CD14-positive monocyte (primary cell): ENCODE measurements at regions not wholly inside any gene's neighbourhood (a gene's known extent, or its start where the extent isn't known, plus 50 kb on each side); places are given as distances from the start of the nearest gene placed in this dataset.

Experiments used
- DNase-seq, 3 donors: peaks; one replicate each; pipeline ENCODE4 v3.0.0-alpha.2; 2011 to 2022
- H2AFZ ChIP-seq: 2 replicates; pipeline ENCODE4 v1.6.0; 2012; ENCODE audit warnings: mild to moderate bottlenecking, low read depth, low read length, inconsistent platforms; ENCODE audit not compliant: insufficient read depth, poor library complexity, severe bottlenecking
- H3K27ac ChIP-seq, 2 donors: 1 replicate in 1 of 2; 2 replicates in 1 of 2; pipeline ENCODE4 v1.5.1; 2012 to 2013; ENCODE audit warnings: low read length in 2 of 2, control low read depth in 1 of 2, inconsistent platforms in 1 of 2, low read depth in 1 of 2, mild to moderate bottlenecking in 1 of 2
- H3K27me3 ChIP-seq, 2 donors: one replicate each; pipeline versions ENCODE4 v1.6.0 to v1.6.1; 2011 to 2013; ENCODE audit warnings: low read length in 2 of 2; ENCODE audit not compliant: control insufficient read depth in 2 of 2, insufficient read depth in 2 of 2
- H3K36me3 ChIP-seq, 2 donors: replicated peaks in 1 of 2; 1 replicate in 1 of 2; 2 replicates in 1 of 2; pipeline versions ENCODE4 v1.5.1 to v1.6.1; 2012 to 2013; ENCODE audit warnings: low read length in 2 of 2, control low read depth in 1 of 2, inconsistent platforms in 1 of 2, mild to moderate bottlenecking in 1 of 2; ENCODE audit not compliant: insufficient read depth in 2 of 2, control insufficient read depth in 1 of 2
- H3K4me1 ChIP-seq, 2 donors: 1 replicate in 1 of 2; 2 replicates in 1 of 2; pipeline versions ENCODE4 v1.5.1 to v1.6.1; 2012 to 2013; ENCODE audit warnings: low read length in 2 of 2, control low read depth in 1 of 2, inconsistent platforms in 1 of 2, mild to moderate bottlenecking in 1 of 2, moderate library complexity in 1 of 2; ENCODE audit not compliant: insufficient read depth in 2 of 2, control insufficient read depth in 1 of 2
- H3K4me2 ChIP-seq: replicated peaks from 2 replicates; pipeline ENCODE3; 2012; ENCODE audit warnings: low read length, moderate library complexity, mild to moderate bottlenecking; ENCODE audit not compliant: poor library complexity, severe bottlenecking; ENCODE audit errors: extremely low read depth
- H3K4me3 ChIP-seq, 3 experiments: fragments of 200-600 bp in 1 of 3; sonication (generic) in 1 of 3; replicated peaks in 1 of 3; 1 replicate in 2 of 3; 2 replicates in 1 of 3; pipeline ENCODE4 v1.5.1; 2011 to 2013; ENCODE audit warnings: low read length in 3 of 3, mild to moderate bottlenecking in 3 of 3, control low read depth in 2 of 3, low read depth in 2 of 3, inconsistent platforms in 1 of 3, moderate library complexity in 1 of 3
- H3K79me2 ChIP-seq: 2 replicates; pipeline ENCODE4 v1.6.0; 2012; ENCODE audit warnings: mild to moderate bottlenecking, control low read depth, inconsistent platforms, low read length, moderate library complexity; ENCODE audit not compliant: insufficient read depth
- H3K9ac ChIP-seq: 2 replicates; pipeline ENCODE4 v1.6.0; 2017; ENCODE audit warnings: low read length, mild to moderate bottlenecking; ENCODE audit not compliant: insufficient read depth, poor library complexity, severe bottlenecking
- H3K9me3 ChIP-seq, 2 donors: replicated peaks in 1 of 2; 1 replicate in 1 of 2; 2 replicates in 1 of 2; pipeline versions ENCODE4 v1.5.1 to v1.6.1; 2012 to 2013; ENCODE audit warnings: low read length in 2 of 2, control low read depth in 1 of 2; ENCODE audit not compliant: control insufficient read depth in 1 of 2, insufficient read depth in 1 of 2
- H4K20me1 ChIP-seq: 2 replicates; pipeline ENCODE4 v1.6.0; 2012; ENCODE audit warnings: mild to moderate bottlenecking, low read length, control low read depth, moderate library complexity; ENCODE audit not compliant: insufficient read depth
- H3K27ac Mint-ChIP-seq, 7 donors: one replicate each; pipeline ENCODE4 v1.8.0; 2020; ENCODE audit warnings: mild to moderate bottlenecking in 7 of 7, mixed read lengths in 7 of 7, moderate library complexity in 6 of 7, inconsistent platforms in 2 of 7
- H3K27me3 Mint-ChIP-seq, 3 donors: one replicate each; pipeline ENCODE4 v1.8.0; 2021 to 2022; ENCODE audit warnings: low read depth in 3 of 3, mild to moderate bottlenecking in 3 of 3, mixed read lengths in 3 of 3, moderate library complexity in 3 of 3, inconsistent platforms in 1 of 3
- H3K36me3 Mint-ChIP-seq, 2 donors: one replicate each; pipeline ENCODE4 v1.8.0; 2020; ENCODE audit warnings: mixed read lengths in 2 of 2, inconsistent platforms in 1 of 2, mild to moderate bottlenecking in 1 of 2
- H3K4me1 Mint-ChIP-seq: one replicate; pipeline ENCODE4 v1.8.0; 2020; ENCODE audit warnings: mild to moderate bottlenecking, mixed read lengths
- H3K4me3 Mint-ChIP-seq, 2 donors: one replicate each; pipeline ENCODE4 v1.8.0; 2020; ENCODE audit warnings: mild to moderate bottlenecking in 2 of 2, mixed read lengths in 2 of 2, moderate library complexity in 1 of 2
- H3K9me3 Mint-ChIP-seq, 7 donors: one replicate each; pipeline ENCODE4 v1.8.0; 2020 to 2022; ENCODE audit warnings: mixed read lengths in 7 of 7, mild to moderate bottlenecking in 6 of 7, moderate library complexity in 6 of 7, inconsistent platforms in 2 of 7
- WGBS: methylation state at CpG from one replicate; pipeline ENCODE4 v1.1.5; 2013; ENCODE audit warnings: missing lambda C conversion rate; ENCODE audit not compliant: insufficient coverage; 5-methylcytosine and 5-hydroxymethylcytosine counted together
- intact Hi-C, 2 donors: fragments of 100-400 bp; cut with micrococcal nuclease; formaldehyde crosslinking; loops; one replicate each; pipeline versions ENCODE4 v1.15.0 to v1.15.1; 2023
- TF ChIP-seq, protein P1 (sequence below): fragments of 200-600 bp; IDR thresholded peaks from one replicate; pipeline ENCODE4 v1.8.0; 2022; ENCODE audit warnings: antibody characterized with exemption, mild to moderate bottlenecking

DNA sequence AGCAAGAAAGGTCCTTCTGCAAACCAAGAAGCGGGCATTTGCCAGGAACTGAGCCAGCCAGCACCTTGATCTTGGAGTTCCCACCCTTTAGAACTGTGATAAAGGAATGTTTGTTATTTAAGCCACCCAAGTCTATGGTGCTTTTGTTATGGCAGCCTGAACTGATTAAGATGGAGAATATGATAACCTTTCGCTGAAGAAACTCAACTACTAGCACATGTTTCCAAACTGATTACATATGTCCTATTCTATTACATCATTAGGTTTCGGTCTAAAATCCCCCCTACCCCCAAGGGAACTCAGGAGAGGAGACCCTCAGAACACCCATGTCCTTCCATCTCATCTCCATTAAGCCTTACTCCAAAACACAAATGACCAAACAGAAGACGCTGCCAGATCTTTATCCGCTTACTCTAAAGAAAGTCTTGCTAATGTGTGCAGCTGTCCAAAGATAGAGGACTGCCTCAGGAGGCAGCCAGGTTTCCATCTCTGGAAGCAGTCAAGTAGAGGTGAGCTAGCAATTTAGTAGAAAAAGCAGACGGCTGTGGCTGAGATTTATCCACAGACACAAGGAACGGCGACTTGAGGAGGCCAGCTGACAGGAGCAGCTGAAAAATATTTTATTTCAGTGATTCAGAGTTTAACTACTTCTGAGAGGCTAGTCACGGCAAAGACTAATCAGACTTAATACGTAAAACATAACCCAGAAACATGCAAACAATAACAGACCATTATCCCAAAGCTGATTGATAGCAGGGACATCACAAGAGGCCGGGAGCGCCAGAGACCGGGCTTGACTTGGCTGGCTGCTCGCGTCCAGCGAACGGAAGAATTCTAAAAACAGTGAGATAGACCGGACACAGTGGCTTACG is 611.4 kb upstream of the CDH5 start:
- H3K4me2 ChIP-seq: no peak overlapping the region
- H3K36me3 ChIP-seq: no peaks in the 10 kb centered on the region
- no peak overlapping the region for H3K27ac ChIP-seq
- no peak overlapping the region for H3K4me3 ChIP-seq
- H3K4me3 Mint-ChIP-seq: no peak overlapping the region
- peaks cover 1 to 6% (median 5%) of the 10 kb centered on the region in 3 donors for H3K27me3 Mint-ChIP-seq
- H3K27me3 ChIP-seq: no peaks in the 10 kb centered on the region
- no peak for DNase-seq
- no peaks in the 10 kb centered on the region for H3K36me3 Mint-ChIP-seq
- H3K27ac Mint-ChIP-seq: no peak overlapping the region
- intact Hi-C loops: no loop called here
- H4K20me1 ChIP-seq: no peaks in the 10 kb centered on the region
- H3K4me1 ChIP-seq: no peaks in the 10 kb centered on the region
- H3K9me3 Mint-ChIP-seq: peaks cover 0 to 2% (median 0%) of the 10 kb centered on the region in 7 donors
- H3K9me3 ChIP-seq: no peaks in the 10 kb centered on the region
- H2AFZ ChIP-seq: no peak overlapping the region
- 93% methylated on average over 12 of the region's 19 CpGs for WGBS
- TF ChIP-seq, protein P1, sequence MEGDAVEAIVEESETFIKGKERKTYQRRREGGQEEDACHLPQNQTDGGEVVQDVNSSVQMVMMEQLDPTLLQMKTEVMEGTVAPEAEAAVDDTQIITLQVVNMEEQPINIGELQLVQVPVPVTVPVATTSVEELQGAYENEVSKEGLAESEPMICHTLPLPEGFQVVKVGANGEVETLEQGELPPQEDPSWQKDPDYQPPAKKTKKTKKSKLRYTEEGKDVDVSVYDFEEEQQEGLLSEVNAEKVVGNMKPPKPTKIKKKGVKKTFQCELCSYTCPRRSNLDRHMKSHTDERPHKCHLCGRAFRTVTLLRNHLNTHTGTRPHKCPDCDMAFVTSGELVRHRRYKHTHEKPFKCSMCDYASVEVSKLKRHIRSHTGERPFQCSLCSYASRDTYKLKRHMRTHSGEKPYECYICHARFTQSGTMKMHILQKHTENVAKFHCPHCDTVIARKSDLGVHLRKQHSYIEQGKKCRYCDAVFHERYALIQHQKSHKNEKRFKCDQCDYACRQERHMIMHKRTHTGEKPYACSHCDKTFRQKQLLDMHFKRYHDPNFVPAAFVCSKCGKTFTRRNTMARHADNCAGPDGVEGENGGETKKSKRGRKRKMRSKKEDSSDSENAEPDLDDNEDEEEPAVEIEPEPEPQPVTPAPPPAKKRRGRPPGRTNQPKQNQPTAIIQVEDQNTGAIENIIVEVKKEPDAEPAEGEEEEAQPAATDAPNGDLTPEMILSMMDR: no peak
- no peak overlapping the region for H3K9ac ChIP-seq
- no peaks in the 10 kb centered on the region for H3K4me1 Mint-ChIP-seq
- no peaks in the 10 kb centered on the region for H3K79me2 ChIP-seq

DNA sequence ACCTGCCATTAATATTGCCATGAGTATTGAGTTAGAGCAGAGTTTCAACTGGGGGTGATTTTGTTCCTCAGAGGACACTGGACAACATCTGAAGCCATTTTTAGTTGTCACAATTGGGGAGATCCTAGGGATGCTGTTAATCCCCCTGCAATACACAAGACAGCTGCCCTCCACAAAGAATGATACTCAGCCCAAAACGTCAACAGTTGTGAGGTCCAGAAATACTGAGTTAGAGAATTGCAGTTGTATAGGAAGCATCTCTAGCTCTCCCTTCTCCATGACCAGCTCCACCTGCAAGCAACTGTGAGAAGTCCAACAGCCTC is 614.0 kb upstream of the CDH5 start:
- intact Hi-C loops: no loop called here
- Mint-ChIP-seq H3K27ac (no peak overlapping the region), H3K9me3 (peaks cover 0 to 2% (median 0%) of the 10 kb centered on the region in 7 donors), H3K4me1 (no peaks in the 10 kb centered on the region), H3K27me3 (peaks cover 3 to 14% (median 4%) of the 10 kb centered on the region in 3 donors), H3K36me3 (no peaks in the 10 kb centered on the region), H3K4me3 (no peak overlapping the region)
- Histone ChIP-seq H2AFZ (no peak overlapping the region), H3K4me2 (no peak overlapping the region), H3K9me3 (no peaks in the 10 kb centered on the region), H3K4me1 (no peaks in the 10 kb centered on the region), H3K79me2 (no peaks in the 10 kb centered on the region), H3K36me3 (no peaks in the 10 kb centered on the region), H3K27ac (no peak overlapping the region), H3K27me3 (no peaks in the 10 kb centered on the region), H4K20me1 (no peaks in the 10 kb centered on the region), H3K4me3 (no peak overlapping the region), H3K9ac (no peak overlapping the region)
- TF ChIP-seq, protein P1: no peak
- no peak for DNase-seq
- WGBS: no CpG with 5 or more reads among the region's 1 CpG
